Ishikawa (cell line): ENCODE measurements at regions not wholly inside any gene's neighbourhood (a gene's known extent, or its start where the extent isn't known, plus 50 kb on each side); places are given as distances from the start of the nearest gene placed in this dataset.

Experiments
- CEBPB ChIP-seq: IDR thresholded peaks from 2 replicates; pipeline ENCODE4 v1.6.1; 2012
- EGR1 ChIP-seq: IDR thresholded peaks from 2 replicates; pipeline ENCODE4 v1.6.1; 2012
- EP300 ChIP-seq: IDR thresholded peaks from 2 replicates; pipeline ENCODE4 v1.6.1; 2012; ENCODE audit warnings: borderline replicate concordance
- FOXM1 ChIP-seq: IDR thresholded peaks from 2 replicates; pipeline ENCODE4 v1.6.1; 2012; ENCODE audit warnings: low read depth, borderline replicate concordance
- MAX ChIP-seq: IDR thresholded peaks from 2 replicates; pipeline ENCODE4 v1.6.1; 2012
- RAD21 ChIP-seq: IDR thresholded peaks from 2 replicates; pipeline ENCODE4 v1.6.1; 2012; ENCODE audit warnings: low read depth
- REST ChIP-seq: IDR thresholded peaks from 2 replicates; pipeline ENCODE4 v1.6.1; 2012; ENCODE audit warnings: low read depth, mild to moderate bottlenecking
- TAF1 ChIP-seq: IDR thresholded peaks from 2 replicates; pipeline ENCODE4 v1.6.1; 2012; ENCODE audit warnings: low read depth, mild to moderate bottlenecking
- TEAD4 ChIP-seq: IDR thresholded peaks from 2 replicates; pipeline ENCODE4 v1.6.1; 2012
- YY1 ChIP-seq: IDR thresholded peaks from 2 replicates; pipeline ENCODE4 v1.6.1; 2012; ENCODE audit warnings: low read depth
- ZBTB7A ChIP-seq: IDR thresholded peaks from 2 replicates; pipeline ENCODE4 v1.6.1; 2012; ENCODE audit warnings: low read depth
- TF ChIP-seq, protein P1 (sequence below): IDR thresholded peaks from 2 replicates; pipeline ENCODE4 v1.6.1; 2012

- TF ChIP-seq MAX (no peak), EP300 (no peak), RAD21 (no peak), REST (no peak), TEAD4 (no peak), CEBPB (no peak), EGR1 (no peak), FOXM1 (no peak), TAF1 (no peak), ZBTB7A (no peak), YY1 (no peak)
- TF ChIP-seq, protein P1, sequence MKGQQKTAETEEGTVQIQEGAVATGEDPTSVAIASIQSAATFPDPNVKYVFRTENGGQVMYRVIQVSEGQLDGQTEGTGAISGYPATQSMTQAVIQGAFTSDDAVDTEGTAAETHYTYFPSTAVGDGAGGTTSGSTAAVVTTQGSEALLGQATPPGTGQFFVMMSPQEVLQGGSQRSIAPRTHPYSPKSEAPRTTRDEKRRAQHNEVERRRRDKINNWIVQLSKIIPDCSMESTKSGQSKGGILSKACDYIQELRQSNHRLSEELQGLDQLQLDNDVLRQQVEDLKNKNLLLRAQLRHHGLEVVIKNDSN = no peak
Observed at GRCh38 chr18:46301081-46301480, 196.9 kb downstream of the HAUS1 start.
